DMS 273 treated with DMSO at 0.1 percent for 48 hours (cell line): ENCODE measurements at regions not wholly inside any gene's neighbourhood (a gene's known extent, or its start where the extent isn't known, plus 50 kb on each side); places are given as distances from the start of the nearest gene placed in this dataset.
"Not testable (repeated sequence)": the region's sequence is repeated elsewhere in the genome, so short reads cannot be mapped to it uniquely, and the experiment has no call there.

ENCODE experiments used
- DNase-seq: peaks from one replicate; lab custom pipeline; 2025; lab: John Stamatoyannopoulos, UW

GRCh38 chr1:196090226-196090625 lies 518.0 kb downstream of the KCNT2 start:
- DNase-seq, result no peak

- no peak for DNase-seq
These were observed 519.7 kb downstream of the KCNT2 start for GRCh38 chr1:196088541-196088940.

GRCh38 chr1:196078691-196079090 lies 529.5 kb downstream of the KCNT2 start:
- DNase-seq, result no peak

GRCh38 chr1:196075621-196076020 lies 532.6 kb downstream of the KCNT2 start:
- no peak for DNase-seq

- DNase-seq, result no peak
These were observed 534.1 kb downstream of the KCNT2 start for GRCh38 chr1:196074182-196074581.

GRCh38 chr1:196071447-196071846 lies 536.8 kb downstream of the KCNT2 start:
- DNase-seq, result no peak

GRCh38 chr1:196070940-196071339 lies 537.3 kb downstream of the KCNT2 start:
- no peak for DNase-seq

- DNase-seq, result no peak
These were observed 544.3 kb downstream of the KCNT2 start for GRCh38 chr1:196063952-196064351.

GRCh38 chr1:196063294-196063693 lies 544.9 kb downstream of the KCNT2 start:
- no peak for DNase-seq

- DNase-seq, result no peak
These were observed 547.7 kb downstream of the KCNT2 start for GRCh38 chr1:196060539-196060938.

- no peak for DNase-seq
These were observed 549.0 kb downstream of the KCNT2 start for GRCh38 chr1:196059210-196059609.

- DNase-seq, result no peak
These were observed 551.3 kb downstream of the KCNT2 start for GRCh38 chr1:196056966-196057365.

- DNase-seq, result no peak
These were observed 558.8 kb downstream of the KCNT2 start for GRCh38 chr1:196049407-196049806.

- DNase-seq, result no peak
These were observed 565.0 kb downstream of the KCNT2 start for GRCh38 chr1:196043268-196043667.

GRCh38 chr1:196034080-196034706 lies 574.0 kb downstream of the KCNT2 start:
- no peak for DNase-seq

- DNase-seq, result not testable (repeated sequence)
These were observed 576.9 kb downstream of the KCNT2 start for GRCh38 chr1:196031387-196031786.

GRCh38 chr1:196030455-196030854 lies 577.8 kb downstream of the KCNT2 start:
- no peak for DNase-seq

GRCh38 chr1:196029410-196029809 lies 578.8 kb downstream of the KCNT2 start:
- DNase-seq, result no peak

- DNase-seq, result no peak
These were observed 581.1 kb downstream of the KCNT2 start for GRCh38 chr1:196027127-196027526.

GRCh38 chr1:196021174-196021573 lies 587.1 kb downstream of the KCNT2 start:
- DNase-seq, result not testable (repeated sequence)

- no peak for DNase-seq
These were observed 598.9 kb downstream of the KCNT2 start for GRCh38 chr1:196009362-196009761.

- DNase-seq, result no peak
These were observed 600.5 kb downstream of the KCNT2 start for GRCh38 chr1:196007763-196008162.

GRCh38 chr1:196005426-196005825 lies 602.8 kb downstream of the KCNT2 start:
- no peak for DNase-seq

GRCh38 chr1:196004388-196004787 lies 603.9 kb downstream of the KCNT2 start:
- DNase-seq, result not testable (repeated sequence)
